K562 (cell line): ENCODE measurements at regions not wholly inside any gene's neighbourhood (a gene's known extent, or its start where the extent isn't known, plus 50 kb on each side); places are given as distances from the start of the nearest gene placed in this dataset.

ENCODE experiments used
- ATAC-seq: fragments of 200-7000 bp; cut with Tn5 transposase; 3 replicates; pipeline ENCODE4 v1.9.1; 2020; ENCODE audit warnings: moderate library complexity
- BruUV-seq: library from RNA; stranded (reverse); fragments of 400-500 nt; replicated peaks from 2 replicates; lab custom pipeline; 2021; lab: Mats Ljungman, UMichigan
- CTCF ChIA-PET: fragments of 300-600 bp; formaldehyde crosslinking; extraction: SDS; loops from one replicate; lab custom pipeline; 2021; ENCODE audit warnings: low intra/inter-chr PET ratio; lab: Yijun Ruan, JAX
- POLR2A ChIA-PET: fragments of 300-600, 350-650 bp; sonication (Branson Sonifier 250); formaldehyde crosslinking; extraction: SDS; loops from one replicate; lab custom pipeline; 2021; ENCODE audit warnings: antibody characterized with exemption, inconsistent platforms; lab: Yijun Ruan, JAX
- DNase-seq, 4 experiments: peaks; one replicate each; pipeline versions ENCODE4 v3.0.0 to v3.0.0-alpha.2; 2011 to 2018; ENCODE audit warnings: low spot score in 3 of 4, mixed read lengths in 3 of 4; ENCODE audit errors: extremely low read depth in 1 of 4
- FAIRE-seq: peaks from 2 replicates; lab custom pipeline; 2011; peaks lifted over from hg19 to GRCh38; lab: Jason Lieb, UNC
- H2AFZ ChIP-seq: 2 replicates; pipeline ENCODE4 v1.6.0; 2011; ENCODE audit warnings: low read depth, low read length, control low read depth, inconsistent platforms
- H3K27ac ChIP-seq: fragments of 200-600 bp; 3 replicates; pipeline ENCODE4 v1.8.0; 2011; ENCODE audit warnings: low read depth, mild to moderate bottlenecking, control low read depth, inconsistent platforms, low read length, moderate library complexity, mixed read lengths; ENCODE audit errors: extremely low read depth
- H3K27me3 ChIP-seq, 2 experiments: fragments of 300-600 bp in 1 of 2; 2 replicates in 1 of 2; 3 replicates in 1 of 2; pipeline versions ENCODE4 v1.6.0 to v1.8.0; 2011; ENCODE audit warnings: inconsistent platforms in 2 of 2, low read length in 2 of 2, mild to moderate bottlenecking in 1 of 2, mixed read lengths in 1 of 2, moderate library complexity in 1 of 2; ENCODE audit not compliant: control insufficient read depth in 2 of 2, insufficient read depth in 2 of 2
- H3K36me3 ChIP-seq: fragments of 300-600 bp; 3 replicates; pipeline ENCODE4 v1.8.0; 2011; ENCODE audit warnings: mild to moderate bottlenecking, low read length, inconsistent platforms; ENCODE audit not compliant: control insufficient read depth, insufficient read depth
- H3K4me1 ChIP-seq, 2 experiments: fragments of 200-600 bp in 1 of 2; replicated peaks in 1 of 2; 2 replicates in 1 of 2; 3 replicates in 1 of 2; pipeline versions ENCODE4 v1.5.1 to v1.8.0; 2011; ENCODE audit warnings: inconsistent platforms in 2 of 2, low read length in 2 of 2, mild to moderate bottlenecking in 1 of 2, mixed read lengths in 1 of 2, moderate library complexity in 1 of 2; ENCODE audit not compliant: control insufficient read depth in 2 of 2, insufficient read depth in 2 of 2
- H3K4me2 ChIP-seq: 2 replicates; pipeline ENCODE4 v1.6.1; 2011; ENCODE audit warnings: low read length, control low read depth, inconsistent platforms, mixed read lengths; ENCODE audit not compliant: insufficient read depth
- H3K4me3 ChIP-seq: fragments of 200-600 bp; sonication (generic), shearing (Covaris generic); 2 replicates; pipeline ENCODE4 v1.5.1; 2016; ENCODE audit warnings: control low read depth, inconsistent platforms
- H3K79me2 ChIP-seq: fragments of 200-600 bp; 3 replicates; pipeline ENCODE4 v1.8.0; 2011; ENCODE audit warnings: low read length, inconsistent platforms; ENCODE audit not compliant: control insufficient read depth, insufficient read depth
- H3K9ac ChIP-seq, 2 experiments: 2 replicates each; pipeline versions ENCODE4 v1.6.0 to v1.6.1; 2011; ENCODE audit warnings: low read depth in 2 of 2, low read length in 2 of 2, control low read depth in 1 of 2, inconsistent platforms in 1 of 2, mild to moderate bottlenecking in 1 of 2, mixed read lengths in 1 of 2; ENCODE audit not compliant: insufficient read depth in 1 of 2
- H3K9me1 ChIP-seq: one replicate; pipeline ENCODE4 v1.6.0; 2011; ENCODE audit warnings: inconsistent platforms, mild to moderate bottlenecking, low read length, moderate library complexity; ENCODE audit not compliant: control insufficient read depth, insufficient read depth
- H3K9me3 ChIP-seq: replicated peaks from 2 replicates; pipeline ENCODE4 v1.5.1; 2011; ENCODE audit warnings: low read depth, low read length, inconsistent platforms; ENCODE audit not compliant: control insufficient read depth, insufficient read depth
- H4K20me1 ChIP-seq: replicated peaks from 2 replicates; pipeline ENCODE4 v1.6.1; 2011; ENCODE audit warnings: low read length, inconsistent platforms, mixed read lengths; ENCODE audit not compliant: control insufficient read depth, insufficient read depth
- DIDO1 ChIP-seq: fragments of 450-650 bp; IDR thresholded peaks from 2 replicates; pipeline ENCODE4 v1.6.1; 2016; ENCODE audit warnings: low read depth, missing biosample characterization, missing genetic modification characterization
- ETV5 ChIP-seq: sonication (generic); formaldehyde crosslinking; IDR thresholded peaks from 2 replicates; pipeline ENCODE4 v1.4.0; 2020; ENCODE audit warnings: low read depth, mild to moderate bottlenecking, missing genetic modification reagents
- MCM3 ChIP-seq: fragments of 450-650 bp; IDR thresholded peaks from 2 replicates; pipeline ENCODE4 v1.6.1; 2016
- RAD21 ChIP-seq, 2 experiments: fragments of 250-450 bp in 1 of 2; fragments of 450-650 bp in 1 of 2; sonication (Bioruptor Pico) in 1 of 2; formaldehyde crosslinking in 1 of 2; IDR thresholded peaks in 1 of 2; conservative IDR thresholded peaks in 1 of 2; 2 replicates each; pipeline versions ENCODE4 v1.4.0 to v1.8.0; 2020 to 2022; ENCODE audit warnings: mild to moderate bottlenecking in 2 of 2, moderate library complexity in 1 of 2
- SMARCA5 ChIP-seq: fragments of 450-650 bp; IDR thresholded peaks from 2 replicates; pipeline ENCODE4 v1.6.1; 2016
- THRAP3 ChIP-seq: fragments of 450-650 bp; IDR thresholded peaks from 2 replicates; pipeline ENCODE4 v1.6.1; 2016; ENCODE audit warnings: mild to moderate bottlenecking, inconsistent platforms, borderline replicate concordance
- XRCC4 ChIP-seq: IDR thresholded peaks from one replicate; pipeline ENCODE4 v1.6.1; 2011; ENCODE audit not compliant: insufficient read depth, insufficient read length; ENCODE audit errors: extremely low read depth
- YBX1 ChIP-seq: fragments of 450-650 bp; IDR thresholded peaks from 2 replicates; pipeline ENCODE4 v1.7.1; 2016; ENCODE audit warnings: mild to moderate bottlenecking
- ZFP36 ChIP-seq: fragments of 150-350 bp; IDR thresholded peaks from 2 replicates; pipeline ENCODE4 v1.6.1; 2018; ENCODE audit warnings: low read length, low read depth; ENCODE audit not compliant: partially characterized antibody
- ZFPM2 ChIP-seq: fragments of 250-450 bp; sonication (Bioruptor Pico); IDR thresholded peaks from 2 replicates; pipeline ENCODE4 v1.5.1; 2022; ENCODE audit warnings: mild to moderate bottlenecking
- ZNF175 ChIP-seq: fragments of 200-800 bp; sonication (Bioruptor generic); IDR thresholded peaks from 2 replicates; pipeline ENCODE4 v1.6.1; 2016; ENCODE audit warnings: low read depth, mild to moderate bottlenecking, missing genetic modification characterization, missing compliant biosample characterization
- ZNF23 ChIP-seq: fragments of 250-450 bp; sonication (Bioruptor Pico); IDR thresholded peaks from 2 replicates; pipeline ENCODE4 v1.4.0; 2020; ENCODE audit warnings: mild to moderate bottlenecking
- ZNF354B ChIP-seq: fragments of 250-450 bp; sonication (Bioruptor Pico); IDR thresholded peaks from 2 replicates; pipeline ENCODE4 v1.4.0; 2020
- ZNF583 ChIP-seq: fragments of 250-450 bp; sonication (Bioruptor Pico); IDR thresholded peaks from 2 replicates; pipeline ENCODE4 v1.4.0; 2020
- ZNF75A ChIP-seq: fragments of 450-650 bp; formaldehyde crosslinking; IDR thresholded peaks from 2 replicates; pipeline ENCODE4 v1.4.0; 2020; ENCODE audit warnings: mild to moderate bottlenecking
- ZZZ3 ChIP-seq: fragments of 450-650 bp; IDR thresholded peaks from 2 replicates; pipeline ENCODE4 v1.6.1; 2016; ENCODE audit warnings: antibody characterized with exemption, mild to moderate bottlenecking, moderate library complexity
- WGBS: fragments of 100-300 bp; shearing (Covaris generic); methylation state at CpG from one replicate; pipeline ENCODE4 v1.1.6; 2016; ENCODE audit warnings: low coverage, mixed read lengths; ENCODE audit not compliant: insufficient coverage; ENCODE audit errors: missing lambda C conversion rate; 5-methylcytosine and 5-hydroxymethylcytosine counted together
- in situ Hi-C: fragments of 300-500 bp; cut with MboI; formaldehyde crosslinking; loops from 4 replicates; pipeline ENCODE4 v1.15.0; 2018; ENCODE audit warnings: inconsistent platforms, mixed read lengths
- intact Hi-C: fragments of 100-400 bp; cut with micrococcal nuclease; formaldehyde crosslinking; loops from 2 replicates; pipeline ENCODE4 v1.14.2; 2022
- TF ChIP-seq, protein P1 (sequence below): fragments of 250-450 bp; sonication (Bioruptor Pico); IDR thresholded peaks from 2 replicates; pipeline ENCODE4 v1.4.0; 2020; ENCODE audit warnings: mild to moderate bottlenecking
- TF ChIP-seq, protein P2 (sequence below): fragments of 450-650 bp; IDR thresholded peaks from one replicate; pipeline ENCODE4 v1.6.1; 2018; ENCODE audit warnings: mild to moderate bottlenecking, moderate library complexity; ENCODE audit not compliant: partially characterized antibody
- TF ChIP-seq, protein P3 (sequence below), 3 experiments: fragments of 200-800 bp in 1 of 3; fragments of 250-450 bp in 1 of 3; fragments of 450-650 bp in 1 of 3; sonication (Bioruptor Pico) in 1 of 3; sonication (Bioruptor generic) in 1 of 3; formaldehyde crosslinking in 1 of 3; IDR thresholded peaks; 2 replicates each; pipeline versions ENCODE4 v1.6.1 to v1.8.0; 2016 to 2022; ENCODE audit warnings: mild to moderate bottlenecking in 2 of 3, missing genetic modification characterization in 2 of 3, missing compliant biosample characterization in 1 of 3, moderate library complexity in 1 of 3

DNA sequence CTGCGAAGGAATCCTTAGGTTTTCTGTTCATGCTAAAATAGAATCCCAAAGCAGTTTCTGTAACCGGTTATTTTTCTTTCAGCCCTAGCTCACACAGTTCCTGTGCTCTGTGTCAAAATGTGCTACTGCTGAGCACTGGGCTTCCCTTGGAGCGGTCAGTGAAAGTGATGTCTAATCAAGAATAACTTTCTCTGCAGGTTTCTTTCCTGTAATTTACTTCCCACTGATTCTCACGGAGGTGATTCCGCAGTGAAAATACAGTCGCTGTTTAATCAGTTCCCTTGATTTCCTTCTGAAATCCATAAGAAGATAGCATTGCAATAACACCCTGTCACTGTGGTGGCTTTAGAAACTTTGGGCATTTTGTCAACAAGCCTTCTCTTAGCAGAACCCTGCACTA, 112.0 kb upstream of the ISL1 start:
- Histone ChIP-seq H4K20me1 (no peaks in the 10 kb centered on the region), H3K9ac (no peak overlapping the region), H3K4me2 (no peak overlapping the region), H3K9me1 (no peaks in the 10 kb centered on the region), H2AFZ (no peak overlapping the region), H3K79me2 (no peaks in the 10 kb centered on the region), H3K36me3 (no peaks in the 10 kb centered on the region), H3K4me3 (no peak overlapping the region)
- BruUV-seq, result no TSS peak
- DNase-seq (no peak), ATAC-seq (no peak), FAIRE-seq (no peak)
- 0% methylated on average over 6 of the region's 6 CpGs for WGBS
- in situ Hi-C loops, result no loop called here
- POLR2A ChIA-PET, result no interaction called here
- TF ChIP-seq DIDO1 (tag), result no peak
- TF ChIP-seq ZNF175 (CRISPR knock-in tag), result no peak
- TF ChIP-seq XRCC4, result no peak
- TF ChIP-seq, protein P1, sequence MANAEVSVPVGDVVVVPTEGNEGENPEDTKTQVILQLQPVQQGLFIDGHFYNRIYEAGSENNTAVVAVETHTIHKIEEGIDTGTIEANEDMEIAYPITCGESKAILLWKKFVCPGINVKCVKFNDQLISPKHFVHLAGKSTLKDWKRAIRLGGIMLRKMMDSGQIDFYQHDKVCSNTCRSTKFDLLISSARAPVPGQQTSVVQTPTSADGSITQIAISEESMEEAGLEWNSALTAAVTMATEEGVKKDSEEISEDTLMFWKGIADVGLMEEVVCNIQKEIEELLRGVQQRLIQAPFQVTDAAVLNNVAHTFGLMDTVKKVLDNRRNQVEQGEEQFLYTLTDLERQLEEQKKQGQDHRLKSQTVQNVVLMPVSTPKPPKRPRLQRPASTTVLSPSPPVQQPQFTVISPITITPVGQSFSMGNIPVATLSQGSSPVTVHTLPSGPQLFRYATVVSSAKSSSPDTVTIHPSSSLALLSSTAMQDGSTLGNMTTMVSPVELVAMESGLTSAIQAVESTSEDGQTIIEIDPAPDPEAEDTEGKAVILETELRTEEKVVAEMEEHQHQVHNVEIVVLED (CRISPR knock-in tag), result no peak
- TF ChIP-seq THRAP3, result no peak
- TF ChIP-seq ZNF75A (CRISPR knock-in tag), result no peak
- no peak for TF ChIP-seq ZNF583 (CRISPR knock-in tag)
- TF ChIP-seq SMARCA5, result no peak
- TF ChIP-seq, protein P2, sequence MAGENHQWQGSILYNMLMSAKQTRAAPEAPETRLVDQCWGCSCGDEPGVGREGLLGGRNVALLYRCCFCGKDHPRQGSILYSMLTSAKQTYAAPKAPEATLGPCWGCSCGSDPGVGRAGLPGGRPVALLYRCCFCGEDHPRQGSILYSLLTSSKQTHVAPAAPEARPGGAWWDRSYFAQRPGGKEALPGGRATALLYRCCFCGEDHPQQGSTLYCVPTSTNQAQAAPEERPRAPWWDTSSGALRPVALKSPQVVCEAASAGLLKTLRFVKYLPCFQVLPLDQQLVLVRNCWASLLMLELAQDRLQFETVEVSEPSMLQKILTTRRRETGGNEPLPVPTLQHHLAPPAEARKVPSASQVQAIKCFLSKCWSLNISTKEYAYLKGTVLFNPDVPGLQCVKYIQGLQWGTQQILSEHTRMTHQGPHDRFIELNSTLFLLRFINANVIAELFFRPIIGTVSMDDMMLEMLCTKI, result no peak
- TF ChIP-seq, protein P3, sequence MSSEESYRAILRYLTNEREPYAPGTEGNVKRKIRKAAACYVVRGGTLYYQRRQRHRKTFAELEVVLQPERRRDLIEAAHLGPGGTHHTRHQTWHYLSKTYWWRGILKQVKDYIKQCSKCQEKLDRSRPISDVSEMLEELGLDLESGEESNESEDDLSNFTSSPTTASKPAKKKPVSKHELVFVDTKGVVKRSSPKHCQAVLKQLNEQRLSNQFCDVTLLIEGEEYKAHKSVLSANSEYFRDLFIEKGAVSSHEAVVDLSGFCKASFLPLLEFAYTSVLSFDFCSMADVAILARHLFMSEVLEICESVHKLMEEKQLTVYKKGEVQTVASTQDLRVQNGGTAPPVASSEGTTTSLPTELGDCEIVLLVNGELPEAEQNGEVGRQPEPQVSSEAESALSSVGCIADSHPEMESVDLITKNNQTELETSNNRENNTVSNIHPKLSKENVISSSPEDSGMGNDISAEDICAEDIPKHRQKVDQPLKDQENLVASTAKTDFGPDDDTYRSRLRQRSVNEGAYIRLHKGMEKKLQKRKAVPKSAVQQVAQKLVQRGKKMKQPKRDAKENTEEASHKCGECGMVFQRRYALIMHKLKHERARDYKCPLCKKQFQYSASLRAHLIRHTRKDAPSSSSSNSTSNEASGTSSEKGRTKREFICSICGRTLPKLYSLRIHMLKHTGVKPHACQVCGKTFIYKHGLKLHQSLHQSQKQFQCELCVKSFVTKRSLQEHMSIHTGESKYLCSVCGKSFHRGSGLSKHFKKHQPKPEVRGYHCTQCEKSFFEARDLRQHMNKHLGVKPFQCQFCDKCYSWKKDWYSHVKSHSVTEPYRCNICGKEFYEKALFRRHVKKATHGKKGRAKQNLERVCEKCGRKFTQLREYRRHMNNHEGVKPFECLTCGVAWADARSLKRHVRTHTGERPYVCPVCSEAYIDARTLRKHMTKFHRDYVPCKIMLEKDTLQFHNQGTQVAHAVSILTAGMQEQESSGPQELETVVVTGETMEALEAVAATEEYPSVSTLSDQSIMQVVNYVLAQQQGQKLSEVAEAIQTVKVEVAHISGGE (CRISPR knock-in tag; IDR thresholded peaks at IDR 0.05), result no peak
- TF ChIP-seq ZNF354B, result no peak
- TF ChIP-seq ZFPM2 (CRISPR knock-in tag), result no peak
- no peak for TF ChIP-seq RAD21 (CRISPR knock-in tag; conservative IDR thresholded peaks at IDR 0.05 in 1 of 2, IDR thresholded peaks at IDR 0.05 in 1 of 2)
- TF ChIP-seq ZZZ3, result no peak
- no peak for TF ChIP-seq MCM3
- TF ChIP-seq ZFP36, result no peak
- no peak for TF ChIP-seq ETV5 (CRISPR knock-in tag)
- TF ChIP-seq ZNF23 (CRISPR knock-in tag), result no peak
- TF ChIP-seq YBX1, result no peak
- TF ChIP-seq, all 486 proteins: peak for 0
- Histone ChIP-seq H3K4me1 (no peaks in the 10 kb centered on the region), H3K27me3 (no peaks in the 10 kb centered on the region), H3K9me3 (no peaks in the 10 kb centered on the region), H3K27ac (no peak overlapping the region)
- intact Hi-C loops, result no loop called here
- CTCF ChIA-PET, result no interaction called here
